OCI-LY7 (cell line): ENCODE measurements at regions not wholly inside any gene's neighbourhood (a gene's known extent, or its start where the extent isn't known, plus 50 kb on each side); places are given as distances from the start of the nearest gene placed in this dataset.

Experiments used
- EZH2phosphoT487 ChIP-seq: fragments of 200-600 bp; sonication (generic); IDR thresholded peaks from 2 replicates; pipeline ENCODE4 v1.6.1; 2018; ENCODE audit warnings: low read depth, borderline replicate concordance, mild to moderate bottlenecking, mixed run types, antibody characterized with exemption, low read length, moderate library complexity, mixed read lengths
- TF ChIP-seq, protein P1 (sequence below): fragments of 200-600 bp; sonication (generic); conservative IDR thresholded peaks from 2 replicates; pipeline ENCODE4 v1.5.1; 2014; ENCODE audit warnings: mild to moderate bottlenecking, antibody characterized with exemption, low read length, moderate library complexity, mixed read lengths

DNA sequence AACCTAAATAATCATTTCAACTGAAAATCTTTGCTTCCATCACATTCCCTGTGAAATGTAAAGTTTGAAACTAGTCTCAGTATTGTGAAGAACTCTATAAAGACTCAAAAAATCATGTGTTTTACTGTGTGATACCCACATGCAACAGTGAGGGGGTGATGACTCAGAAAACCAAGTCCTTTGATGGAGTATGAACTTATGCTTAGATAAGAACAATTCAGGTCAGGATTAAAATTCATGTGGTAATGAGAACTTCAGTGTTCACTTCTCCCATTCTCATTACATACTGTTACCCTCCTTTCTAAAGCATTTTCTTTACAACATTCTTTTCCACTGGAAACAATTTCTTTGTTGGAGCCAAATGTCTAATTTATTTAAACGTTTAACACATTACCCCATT is 360.2 kb downstream of the FSIP2 start:
- TF ChIP-seq, protein P1, sequence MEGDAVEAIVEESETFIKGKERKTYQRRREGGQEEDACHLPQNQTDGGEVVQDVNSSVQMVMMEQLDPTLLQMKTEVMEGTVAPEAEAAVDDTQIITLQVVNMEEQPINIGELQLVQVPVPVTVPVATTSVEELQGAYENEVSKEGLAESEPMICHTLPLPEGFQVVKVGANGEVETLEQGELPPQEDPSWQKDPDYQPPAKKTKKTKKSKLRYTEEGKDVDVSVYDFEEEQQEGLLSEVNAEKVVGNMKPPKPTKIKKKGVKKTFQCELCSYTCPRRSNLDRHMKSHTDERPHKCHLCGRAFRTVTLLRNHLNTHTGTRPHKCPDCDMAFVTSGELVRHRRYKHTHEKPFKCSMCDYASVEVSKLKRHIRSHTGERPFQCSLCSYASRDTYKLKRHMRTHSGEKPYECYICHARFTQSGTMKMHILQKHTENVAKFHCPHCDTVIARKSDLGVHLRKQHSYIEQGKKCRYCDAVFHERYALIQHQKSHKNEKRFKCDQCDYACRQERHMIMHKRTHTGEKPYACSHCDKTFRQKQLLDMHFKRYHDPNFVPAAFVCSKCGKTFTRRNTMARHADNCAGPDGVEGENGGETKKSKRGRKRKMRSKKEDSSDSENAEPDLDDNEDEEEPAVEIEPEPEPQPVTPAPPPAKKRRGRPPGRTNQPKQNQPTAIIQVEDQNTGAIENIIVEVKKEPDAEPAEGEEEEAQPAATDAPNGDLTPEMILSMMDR = no peak
- no peak for TF ChIP-seq EZH2phosphoT487
